Thoracic aorta (tissue), 2 donors: ENCODE measurements at regions not wholly inside any gene's neighbourhood (a gene's known extent, or its start where the extent isn't known, plus 50 kb on each side); places are given as distances from the start of the nearest gene placed in this dataset.

Source experiments
- ATAC-seq: fragments of 150-250 bp; one replicate; pipeline ENCODE4 v1.8.0; 2017; ENCODE audit warnings: low read depth; ENCODE audit not compliant: insufficient number of reproducible peaks, low FRiP score
- DNase-seq: peaks from one replicate; pipeline ENCODE4 v3.0.0-alpha.2; 2020; ENCODE audit warnings: low spot score
- H3K27ac ChIP-seq, 2 donors: fragments of 200-600 bp; sonication (generic); 1 replicate in 1 of 2; 2 replicates in 1 of 2; pipeline ENCODE4 v1.5.1; 2016; ENCODE audit warnings: mild to moderate bottlenecking in 2 of 2, moderate library complexity in 2 of 2
- H3K27me3 ChIP-seq: fragments of 200-600 bp; sonication (generic); replicated peaks from 2 replicates; pipeline ENCODE4 v1.6.0; 2016; ENCODE audit warnings: mild to moderate bottlenecking; ENCODE audit not compliant: insufficient read depth
- H3K36me3 ChIP-seq: fragments of 200-600 bp; sonication (generic); one replicate; pipeline ENCODE4 v1.5.1; 2016
- H3K4me1 ChIP-seq, 2 donors: fragments of 200-600 bp; sonication (generic); 1 replicate in 1 of 2; 2 replicates in 1 of 2; pipeline versions ENCODE4 v1.5.1 to v1.6.0; 2016; ENCODE audit warnings: low read depth in 2 of 2, mild to moderate bottlenecking in 1 of 2; ENCODE audit not compliant: control insufficient read depth in 1 of 2
- H3K4me3 ChIP-seq: fragments of 200-600 bp; sonication (generic); 2 replicates; pipeline ENCODE4 v1.5.1; 2016; ENCODE audit warnings: mild to moderate bottlenecking
- H3K9me3 ChIP-seq: fragments of 200-600 bp; sonication (generic); 2 replicates; pipeline ENCODE4 v1.5.1; 2016
- CTCF ChIP-seq: fragments of 200-600 bp; sonication (generic); IDR thresholded peaks from one replicate; pipeline ENCODE4 v1.5.1; 2019; ENCODE audit warnings: antibody characterized with exemption

GRCh38 chr10:94107191-94107590 is 113.5 kb downstream of the PLCE1 start:
- Histone ChIP-seq H3K9me3 (no peaks in the 10 kb centered on the region), H3K4me3 (no peak overlapping the region), H3K36me3 (no peaks in the 10 kb centered on the region), H3K27ac (no peak overlapping the region), H3K27me3 (no peaks in the 10 kb centered on the region), H3K4me1 (peaks cover 26 to 64% of the 10 kb centered on the region in 2 donors)
- DNase-seq (no peak), ATAC-seq (no peak)
- no peak for TF ChIP-seq CTCF

GRCh38 chr10:94108200-94108599 is 114.5 kb downstream of the PLCE1 start:
- no peaks in the 10 kb centered on the region for H3K36me3 ChIP-seq
- no peak for TF ChIP-seq CTCF
- H3K27ac ChIP-seq, result no peak overlapping the region
- H3K4me3 ChIP-seq, result no peak overlapping the region
- ATAC-seq, result no peak
- H3K4me1 ChIP-seq, result peaks cover 33 to 65% of the 10 kb centered on the region in 2 donors
- no peak for DNase-seq
- H3K9me3 ChIP-seq, result no peaks in the 10 kb centered on the region
- no peaks in the 10 kb centered on the region for H3K27me3 ChIP-seq

- peak overlapping the region; percentile 27 for H3K4me3 ChIP-seq
Measured at GRCh38 chr10:94111367-94111766, 117.6 kb downstream of the PLCE1 start.

GRCh38 chr10:94112321-94112720 is 118.6 kb downstream of the PLCE1 start:
- peak overlapping the region; percentile 39 to 64 for H3K27ac ChIP-seq

More at GRCh38 chr10:94111367-94111766, 117.6 kb downstream of the PLCE1 start:
- Histone ChIP-seq H3K4me1 (peaks cover 42 to 62% of the 10 kb centered on the region in 2 donors), H3K36me3 (no peaks in the 10 kb centered on the region), H3K27me3 (no peaks in the 10 kb centered on the region), H3K9me3 (no peaks in the 10 kb centered on the region), H3K27ac (peak overlapping the region; percentile 65 to 86)
- no peak for TF ChIP-seq CTCF
- no peak for DNase-seq
- no peak for ATAC-seq

GRCh38 chr10:94115725-94116124 is 122.0 kb downstream of the PLCE1 start:
- Histone ChIP-seq H3K9me3 (no peaks in the 10 kb centered on the region), H3K27me3 (no peaks in the 10 kb centered on the region), H3K27ac (no peak overlapping the region), H3K36me3 (no peaks in the 10 kb centered on the region), H3K4me1 (peaks cover 31 to 34% of the 10 kb centered on the region in 2 donors), H3K4me3 (no peak overlapping the region)
- no peak for TF ChIP-seq CTCF
- DNase-seq (no peak), ATAC-seq (no peak)

More at GRCh38 chr10:94112321-94112720, 118.6 kb downstream of the PLCE1 start:
- Histone ChIP-seq H3K4me1 (peaks cover 42 to 62% of the 10 kb centered on the region in 2 donors), H3K4me3 (no peak overlapping the region), H3K36me3 (no peaks in the 10 kb centered on the region), H3K9me3 (no peaks in the 10 kb centered on the region), H3K27me3 (no peaks in the 10 kb centered on the region)
- no peak for DNase-seq
- TF ChIP-seq CTCF, result no peak
- no peak for ATAC-seq
